NOMO-1 (cell line): ENCODE measurements at regions not wholly inside any gene's neighbourhood (a gene's known extent, or its start where the extent isn't known, plus 50 kb on each side); places are given as distances from the start of the nearest gene placed in this dataset.

Experiments used
- DNase-seq, 2 experiments: peaks; one replicate each; lab custom pipeline; 2025; ENCODE audit not compliant: unreplicated experiment in 2 of 2; lab: John Stamatoyannopoulos, UW

DNA sequence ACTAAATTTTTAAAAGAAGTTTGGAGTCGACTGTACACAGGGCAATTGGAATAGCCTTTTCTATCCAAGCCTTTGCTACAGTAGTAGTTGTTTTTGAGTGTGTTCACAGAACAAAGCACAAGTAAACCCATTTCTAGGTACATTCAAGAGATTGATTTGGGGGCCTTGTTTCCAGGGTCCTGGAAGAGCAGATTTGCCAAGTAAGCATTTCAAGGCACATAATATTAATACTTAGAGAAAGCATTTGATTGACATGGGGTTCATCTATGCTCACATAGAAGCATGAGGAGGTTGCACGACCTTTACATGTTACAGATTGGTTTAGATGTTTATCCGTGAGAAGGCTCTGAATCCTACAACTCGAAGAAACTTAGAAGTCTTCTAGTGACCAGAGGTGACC lies 324.1 kb downstream of the MYCN start:
- DNase-seq: no peak

DNA sequence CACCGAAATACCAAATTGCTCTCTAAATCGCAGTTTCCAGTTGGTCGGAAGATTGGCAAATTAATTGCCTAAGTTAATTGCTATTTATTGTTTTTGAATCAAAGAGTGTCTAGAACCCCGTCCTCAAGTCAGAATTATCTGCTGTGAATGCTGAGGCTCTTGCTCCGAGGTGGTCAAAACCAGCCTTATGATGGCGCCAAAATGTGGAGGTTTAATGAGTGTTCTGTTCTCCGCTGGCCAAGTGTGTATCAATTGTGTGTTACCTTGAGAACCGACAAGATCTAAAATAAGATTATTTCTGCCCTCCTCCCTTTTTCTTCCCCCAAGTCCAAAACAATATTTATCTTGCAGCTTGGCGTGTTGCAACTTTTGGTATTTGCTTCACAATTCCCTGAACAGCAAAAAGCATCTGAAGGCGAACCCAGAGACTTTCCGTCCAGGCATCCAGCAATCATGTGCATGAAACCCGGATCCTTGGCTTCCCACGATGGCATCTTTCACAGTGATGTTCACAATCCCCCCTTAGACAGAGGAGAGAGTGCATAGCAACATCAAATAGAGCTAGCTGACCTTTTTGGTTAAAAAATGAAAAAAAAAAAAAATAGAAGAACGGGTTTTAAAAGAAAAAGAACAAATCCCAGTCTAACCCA lies 323.0 kb downstream of the MYCN start:
- no peak for DNase-seq

DNA sequence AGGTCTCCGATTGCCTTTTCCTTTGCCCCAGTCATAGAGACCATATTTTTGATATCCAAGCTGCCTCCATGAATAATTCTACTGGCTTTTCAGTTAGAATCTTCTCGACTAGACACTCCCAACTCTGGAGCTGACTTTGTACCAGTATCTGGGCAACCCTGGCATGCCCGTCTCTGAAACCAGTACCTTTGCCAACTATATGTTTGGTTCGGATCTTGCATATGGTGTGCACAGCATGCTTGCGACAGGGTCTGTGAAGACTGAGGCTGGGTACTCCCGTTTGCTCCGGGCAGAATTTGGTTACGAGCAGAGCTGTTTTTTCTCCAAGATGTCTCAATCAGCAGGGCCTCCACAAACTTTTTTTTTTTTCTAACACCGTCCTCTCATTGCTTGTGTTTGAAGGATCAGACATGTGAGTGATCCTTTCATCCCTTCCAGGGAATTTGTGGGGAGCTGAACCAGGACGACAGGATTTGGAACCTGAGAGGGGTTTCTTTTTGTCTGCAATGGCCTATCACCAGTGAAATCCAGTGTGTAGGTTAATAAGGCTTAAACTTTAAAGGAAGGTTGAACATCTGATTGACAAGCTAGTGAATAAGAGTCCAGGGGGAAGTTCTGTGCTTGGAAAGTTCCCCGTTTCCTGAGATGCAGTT lies 322.3 kb downstream of the MYCN start:
- no peak for DNase-seq

DNA sequence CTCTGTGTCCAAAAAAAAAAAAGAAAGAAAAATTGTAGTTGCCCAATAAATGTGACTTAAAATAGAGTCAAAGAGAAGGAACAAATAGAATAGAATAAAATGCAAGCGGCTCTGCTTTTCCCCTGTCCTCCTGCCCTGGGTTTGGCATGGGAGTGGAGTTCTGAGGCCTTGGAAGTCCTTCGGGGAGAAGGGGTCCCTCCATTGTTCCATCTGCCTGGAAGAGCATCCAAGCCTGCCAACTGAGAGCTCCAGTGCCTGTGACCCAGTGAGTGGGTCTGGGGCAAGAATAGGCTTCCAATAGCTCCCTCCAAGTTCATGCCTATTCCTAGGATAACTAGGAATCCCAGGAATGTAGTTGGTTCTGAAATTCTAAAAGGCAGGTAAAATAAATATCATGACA lies 321.4 kb downstream of the MYCN start:
- no peak for DNase-seq

DNA sequence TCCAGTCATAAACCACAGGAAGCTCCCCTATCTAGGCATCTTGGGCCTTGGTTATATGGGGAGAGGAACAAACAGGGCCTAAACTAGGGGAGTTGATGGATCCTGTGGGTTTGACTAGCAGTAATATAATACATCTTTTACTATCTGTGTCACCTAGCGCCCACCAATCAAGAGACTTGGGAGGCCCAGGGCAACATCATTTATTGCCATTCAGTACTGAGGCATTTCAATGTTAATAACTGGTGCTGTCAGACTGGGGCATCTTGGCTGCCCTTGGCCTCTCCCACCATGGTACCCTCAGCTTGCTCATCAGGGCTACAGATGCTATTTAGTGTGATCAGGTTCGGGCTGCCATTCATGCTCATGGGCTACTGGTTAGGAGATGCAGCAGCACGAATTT lies 320.7 kb downstream of the MYCN start:
- no peak for DNase-seq

DNA sequence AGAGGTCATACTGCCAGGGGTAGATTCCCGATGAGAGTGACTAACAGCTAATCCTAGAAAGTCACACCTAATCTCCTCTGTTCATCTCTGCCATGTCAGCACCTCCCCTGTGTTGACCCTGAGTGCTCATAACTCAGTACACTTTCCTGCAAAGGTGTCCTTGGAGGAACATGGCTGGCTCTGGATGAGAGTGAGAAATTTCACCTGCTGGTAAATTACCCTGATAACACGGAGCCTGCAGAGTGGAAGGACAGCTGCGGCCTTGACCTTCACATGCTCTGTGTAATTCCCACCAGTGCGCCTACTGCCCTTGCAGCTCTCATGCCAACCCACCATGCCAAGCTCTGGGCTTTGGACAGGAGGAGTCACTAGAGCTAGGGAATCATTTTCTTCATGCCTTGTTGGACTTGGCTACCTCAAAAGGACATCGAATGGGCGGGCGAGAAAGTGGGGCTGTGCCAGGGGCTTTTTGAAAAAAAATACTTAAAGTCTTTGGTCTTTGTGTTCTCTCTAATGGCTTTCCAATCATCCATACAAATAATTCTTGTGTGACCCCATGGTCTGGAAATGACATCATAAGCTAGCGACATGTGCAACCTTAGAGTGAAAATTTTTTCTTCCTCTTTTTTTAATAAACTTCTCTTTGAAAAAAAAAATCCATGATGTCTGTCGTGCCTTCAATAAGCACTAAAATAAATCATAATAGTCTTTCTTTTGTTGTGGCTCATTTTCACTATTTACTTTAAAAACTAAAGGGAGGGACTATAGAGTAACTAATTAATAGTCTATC lies 319.9 kb downstream of the MYCN start:
- no peak for DNase-seq

DNA sequence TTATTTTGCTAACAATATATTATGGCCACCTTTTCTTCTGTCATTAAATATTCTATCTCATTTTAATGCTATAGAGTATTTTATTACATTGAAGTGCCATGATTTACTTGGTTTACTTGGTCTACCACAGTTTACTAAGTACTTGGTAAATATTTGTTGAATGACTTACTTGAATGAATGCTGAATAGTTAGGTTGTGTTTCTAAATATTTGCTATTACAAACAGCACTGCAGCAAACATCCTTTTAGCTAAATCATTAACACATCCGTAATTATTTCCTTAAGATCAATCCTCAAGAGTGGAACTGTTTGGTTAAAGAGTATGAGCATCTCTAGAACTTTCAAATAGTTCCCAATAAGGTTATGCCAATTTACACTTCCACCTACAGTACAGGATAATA lies 318.7 kb downstream of the MYCN start:
- no peak for DNase-seq

DNA sequence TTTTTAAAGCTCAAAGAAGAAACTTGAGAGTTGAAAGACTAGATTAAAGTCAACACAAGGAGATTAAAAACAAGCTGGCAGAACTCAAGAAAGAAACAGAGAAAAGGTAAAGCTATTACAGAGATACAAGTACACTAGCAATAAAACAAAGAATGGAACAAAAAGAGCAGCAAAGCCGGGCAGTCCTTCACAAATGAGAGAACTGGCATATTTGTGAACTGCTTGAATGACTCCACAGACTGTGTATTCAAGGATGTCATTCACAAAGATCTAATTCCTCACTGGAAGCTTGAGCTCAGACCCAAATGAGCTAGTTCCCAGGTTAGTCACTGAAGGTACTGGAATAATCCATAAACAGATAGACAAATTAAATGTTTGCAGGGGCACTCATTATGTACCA lies 318.0 kb downstream of the MYCN start:
- no peak for DNase-seq

DNA sequence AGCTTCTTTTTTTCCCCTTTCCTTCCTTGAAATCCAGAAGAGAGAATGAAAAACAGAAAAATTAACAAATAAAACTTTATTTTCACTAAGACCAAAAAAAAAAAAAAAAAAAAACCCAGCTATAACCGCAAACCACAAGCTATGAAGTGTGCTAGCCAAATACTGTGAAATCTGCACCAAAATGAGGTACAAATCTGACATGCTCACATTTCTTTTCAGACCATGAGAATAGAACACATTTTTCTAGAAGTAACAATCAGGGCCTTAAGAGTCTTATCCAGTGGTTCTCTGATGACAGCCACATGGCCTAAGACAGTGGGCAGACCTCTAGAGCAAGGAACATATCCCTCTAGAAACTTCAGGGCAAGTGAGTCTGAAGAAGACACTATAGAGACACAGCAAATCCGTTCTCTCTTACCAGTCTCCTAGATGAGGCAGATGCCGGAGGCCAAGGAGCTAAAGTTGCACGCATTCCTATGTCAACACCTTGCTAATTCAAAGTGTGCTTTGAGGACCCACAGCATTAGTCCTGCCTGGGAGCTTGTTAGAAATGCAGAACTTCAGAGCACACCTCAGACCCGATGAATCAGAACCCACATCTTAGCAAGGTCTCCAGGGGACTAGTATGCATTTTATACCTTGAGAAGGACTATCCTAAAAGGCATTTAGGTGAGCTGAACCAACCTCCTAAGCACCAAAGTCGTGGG lies 317.1 kb downstream of the MYCN start:
- no peak for DNase-seq

DNA sequence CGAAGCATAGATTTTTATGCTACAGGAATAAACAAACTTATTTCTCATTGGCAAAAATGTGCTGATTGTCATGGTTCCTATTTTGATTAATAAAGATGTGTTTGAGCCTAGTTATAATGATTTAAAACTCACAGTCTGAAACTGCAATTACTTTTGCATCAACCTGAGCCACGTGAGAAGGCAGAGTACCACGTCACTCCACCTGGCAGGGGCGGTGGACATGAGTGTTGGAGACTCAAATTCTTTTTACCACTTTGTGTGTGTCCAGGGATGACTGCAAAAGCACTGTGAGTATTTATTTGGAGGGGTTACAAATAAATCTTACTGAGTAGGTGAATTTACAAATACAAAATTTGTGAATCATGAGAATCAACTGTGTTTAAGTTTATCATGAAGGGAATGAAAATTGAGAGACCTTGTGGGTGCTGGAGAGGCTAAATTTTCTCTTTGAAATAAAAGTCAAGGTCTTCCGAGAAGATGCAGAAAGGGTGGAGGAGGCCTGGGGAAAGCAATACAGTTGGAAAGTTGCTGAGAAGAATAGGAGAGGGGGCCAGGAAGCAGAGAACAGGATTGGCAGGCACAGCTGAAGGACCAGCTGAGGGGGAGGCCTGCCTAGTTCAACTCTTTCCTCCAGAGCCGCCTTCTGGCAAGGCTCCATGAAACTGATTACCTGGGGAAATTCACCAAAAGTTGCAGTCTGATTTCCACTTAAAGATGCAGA lies 316.4 kb downstream of the MYCN start:
- no peak for DNase-seq

DNA sequence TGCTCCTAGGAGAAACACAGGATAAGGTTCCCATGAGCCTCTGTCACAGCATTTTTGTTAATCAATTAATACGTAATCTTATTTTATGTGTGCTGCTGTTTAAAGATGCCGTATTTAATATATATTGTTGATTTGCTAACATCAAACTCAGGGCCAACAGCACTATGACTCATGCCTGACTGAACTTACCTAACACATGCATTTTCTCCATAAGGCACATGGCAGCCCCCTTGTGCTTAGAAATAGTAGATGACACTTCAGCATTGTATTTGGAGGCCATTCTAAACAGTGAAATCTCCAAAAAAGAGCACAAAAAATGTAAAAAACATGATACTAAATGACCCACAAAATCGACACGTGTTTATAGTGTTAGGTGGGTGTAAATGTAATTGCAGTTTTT lies 314.8 kb downstream of the MYCN start:
- no peak for DNase-seq

DNA sequence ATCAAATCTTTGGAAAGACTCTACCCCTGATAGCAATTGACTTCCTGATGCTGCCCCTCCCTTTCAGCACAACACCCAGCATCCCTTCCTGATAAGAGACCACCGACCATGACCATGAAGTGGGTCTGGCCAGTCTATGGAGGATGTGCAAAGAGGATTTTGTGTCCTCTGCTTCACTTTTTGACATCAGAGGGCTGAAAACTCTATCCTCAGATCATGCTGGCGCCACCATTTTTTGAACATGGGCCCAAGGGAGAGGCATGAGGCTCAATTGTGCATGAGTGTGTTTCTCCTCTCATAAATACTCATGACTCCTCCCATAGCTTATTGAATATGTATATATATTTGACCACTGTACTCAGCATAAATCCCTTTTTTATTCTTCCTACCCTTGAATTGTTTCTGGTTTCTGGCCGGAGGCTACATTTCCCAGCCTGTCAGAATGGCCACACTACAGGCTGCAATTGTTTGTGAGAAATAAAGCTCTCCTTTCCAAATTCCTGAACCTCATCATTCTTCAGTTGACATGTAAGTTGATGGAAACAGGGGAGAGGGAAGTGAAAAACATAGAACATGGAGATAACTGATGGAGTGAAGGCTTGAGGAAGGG lies 314.1 kb downstream of the MYCN start:
- DNase-seq: no peak

DNA sequence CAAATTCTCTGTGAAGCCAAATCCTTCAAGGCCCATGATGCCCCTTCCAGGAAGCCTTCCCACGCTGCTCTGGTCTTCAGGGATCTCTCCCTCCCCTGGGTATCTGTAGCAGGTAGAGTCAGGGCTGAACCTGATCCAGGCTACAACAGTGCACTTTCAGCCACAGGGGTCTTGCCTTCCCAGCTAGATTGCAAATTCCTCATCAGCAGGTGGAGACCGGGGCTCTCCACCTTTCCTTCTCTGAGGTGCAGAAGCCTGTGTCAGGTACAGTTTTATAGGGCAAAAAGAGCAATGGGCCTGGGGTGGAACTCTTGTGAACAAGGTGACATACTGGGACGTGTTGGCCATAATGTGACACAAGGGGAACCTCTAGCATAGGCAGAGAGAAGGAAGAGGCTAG lies 312.9 kb downstream of the MYCN start:
- no peak for DNase-seq

DNA sequence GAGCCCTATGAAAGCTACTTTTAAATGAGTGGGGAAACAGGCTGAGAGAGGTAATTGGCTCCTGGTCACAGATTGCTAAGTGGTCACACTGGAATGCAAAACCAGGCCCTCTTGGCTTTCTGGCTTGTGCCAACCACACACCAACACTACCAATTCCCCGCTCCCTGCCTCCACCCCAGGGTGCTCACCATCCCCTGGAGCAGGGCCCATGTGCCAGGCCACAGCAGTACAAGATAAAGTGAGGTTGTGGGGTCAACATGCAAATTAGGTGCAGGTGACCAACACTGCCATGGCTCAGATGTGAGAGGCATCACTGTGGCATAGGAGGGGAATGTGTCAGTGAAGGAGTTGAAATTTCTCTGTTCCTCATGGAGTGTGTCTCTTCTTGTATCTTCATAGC lies 312.5 kb downstream of the MYCN start:
- DNase-seq: no peak

DNA sequence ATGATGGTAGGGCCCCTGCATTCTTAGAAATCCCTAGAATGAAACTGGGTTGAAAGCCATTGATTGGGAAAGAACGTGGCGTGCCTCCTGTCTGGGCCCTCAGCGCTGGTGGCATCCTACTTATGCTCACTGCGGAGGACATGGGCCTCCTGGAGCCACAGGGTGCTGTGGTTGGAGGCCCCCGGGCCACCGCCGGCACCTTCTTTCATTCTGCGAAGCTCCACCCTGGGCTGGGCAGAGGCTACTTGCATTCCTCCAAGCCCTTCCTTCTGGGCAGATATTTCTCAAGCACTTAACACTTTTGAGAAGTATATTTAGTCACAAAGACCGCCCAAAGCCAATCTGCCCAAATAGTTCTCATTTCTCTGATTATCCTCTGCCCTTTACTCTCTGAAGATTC lies 311.9 kb downstream of the MYCN start:
- no peak for DNase-seq

DNA sequence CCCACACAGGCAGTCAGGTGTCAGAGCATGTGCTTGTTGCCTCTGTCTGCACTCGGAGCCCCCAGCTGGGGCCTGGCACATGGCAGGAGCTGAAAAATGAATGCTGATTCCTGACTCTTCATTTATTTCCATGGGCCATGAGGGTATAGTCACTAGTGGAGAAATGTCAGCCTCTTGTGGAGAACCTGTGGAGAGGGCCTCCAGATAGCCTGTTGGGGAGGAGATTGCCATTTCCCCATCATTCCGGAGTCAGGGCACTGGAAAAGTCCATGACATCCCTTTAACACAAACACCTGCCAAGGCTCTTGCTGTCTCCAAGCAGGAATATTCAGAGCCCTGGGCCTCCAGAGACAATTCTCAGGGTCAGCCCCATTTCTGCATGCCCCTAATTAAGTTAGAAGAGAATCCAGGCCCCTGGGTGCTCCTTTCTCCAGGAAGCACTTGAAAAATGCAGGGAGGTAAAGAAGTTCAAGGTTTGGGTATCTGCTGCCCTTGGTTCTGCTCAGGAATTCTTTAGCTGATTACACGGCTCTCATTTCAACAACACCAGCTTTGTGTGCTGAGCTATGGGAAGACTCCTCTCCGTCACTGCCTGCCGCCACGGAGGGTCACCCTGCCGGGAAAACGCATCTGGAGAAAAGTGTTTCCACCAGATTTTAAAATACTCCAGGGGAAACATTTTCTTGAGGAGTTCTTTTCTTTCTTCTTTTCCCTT lies 311.3 kb downstream of the MYCN start:
- no peak for DNase-seq

DNA sequence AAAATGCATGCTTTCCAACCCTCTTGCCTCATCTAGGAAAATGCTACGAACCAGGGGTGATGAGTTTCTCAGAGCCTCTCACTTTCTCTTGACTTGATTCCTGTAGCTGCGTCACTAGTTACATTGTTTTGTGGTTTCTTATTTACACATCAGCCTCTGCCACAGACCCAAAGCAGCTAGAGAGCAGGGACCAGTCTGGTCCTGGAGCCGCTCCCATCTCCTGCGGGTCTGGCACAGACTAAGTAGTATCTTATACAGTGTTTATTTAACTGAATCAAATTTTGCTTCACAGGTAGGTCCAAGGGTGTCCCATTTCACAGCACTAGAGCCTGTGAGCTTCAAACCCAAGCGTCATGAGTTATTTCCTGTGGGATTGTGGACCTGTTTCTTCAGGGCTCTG lies 310.5 kb downstream of the MYCN start:
- DNase-seq: no peak

DNA sequence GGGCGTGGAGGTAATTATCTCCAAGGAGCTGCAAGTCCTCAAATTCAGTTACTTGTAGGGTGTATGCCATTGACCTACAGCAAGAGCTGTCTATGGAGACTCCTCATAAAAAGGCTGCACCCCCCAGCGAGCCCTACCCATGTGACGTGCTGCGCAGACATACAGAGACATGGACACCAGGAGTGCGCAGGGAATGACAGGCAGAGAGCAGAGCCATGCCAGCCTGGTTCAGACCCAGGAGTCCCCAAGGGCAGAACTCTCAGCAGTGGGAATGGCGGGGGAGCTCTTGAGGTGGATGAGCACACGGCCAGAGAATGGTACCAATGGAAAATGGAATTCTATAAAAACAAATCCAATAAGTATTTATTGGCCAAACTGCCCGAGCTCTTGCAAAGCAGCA lies 310.1 kb downstream of the MYCN start:
- no peak for DNase-seq

DNA sequence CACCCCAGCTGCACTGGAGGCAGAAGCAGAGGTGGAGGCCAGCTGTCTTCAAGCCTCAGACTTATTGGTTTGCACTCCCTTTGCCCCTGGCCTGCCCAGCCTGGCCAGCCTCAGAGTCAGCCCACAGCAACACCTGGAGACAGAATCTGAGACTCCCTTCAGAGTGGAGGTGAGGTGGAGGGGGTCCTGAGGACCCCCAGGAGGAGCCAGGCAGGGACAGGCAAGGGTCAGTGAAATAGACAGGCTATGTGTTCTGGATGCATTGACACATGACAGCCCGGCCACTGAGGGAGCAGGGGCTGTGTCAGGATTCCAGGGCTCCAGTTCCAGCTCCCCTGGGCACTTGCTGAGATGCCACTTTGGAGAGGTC lies 309.7 kb downstream of the MYCN start:
- no peak for DNase-seq
